Neural cell (in vitro differentiated cells): ENCODE measurements at regions not wholly inside any gene's neighbourhood (a gene's known extent, or its start where the extent isn't known, plus 50 kb on each side); places are given as distances from the start of the nearest gene placed in this dataset.

Experiments
- H2AFZ ChIP-seq: fragments of 200-600, 300-800 bp; sonication (generic), shearing (Covaris generic); 2 replicates; pipeline ENCODE4 v1.6.0; 2014; ENCODE audit warnings: low read depth, mild to moderate bottlenecking, antibody characterized with exemption, low read length, moderate library complexity
- H3F3A ChIP-seq: fragments of 200-600 bp; shearing (Covaris generic); 2 replicates; pipeline ENCODE4 v1.6.1; 2016; ENCODE audit warnings: mild to moderate bottlenecking, moderate library complexity, mixed read lengths, antibody characterized with exemption, low read length; ENCODE audit not compliant: insufficient read depth, poor library complexity, severe bottlenecking
- H3K27ac ChIP-seq: fragments of 200-600, 300-800 bp; sonication (generic), shearing (Covaris generic); 2 replicates; pipeline ENCODE4 v1.5.1; 2014; ENCODE audit warnings: mild to moderate bottlenecking, low read length, moderate library complexity
- H3K27me3 ChIP-seq: fragments of 300-800, 200-600 bp; sonication (generic), shearing (Covaris generic); 2 replicates; pipeline ENCODE4 v1.6.0; 2014; ENCODE audit warnings: mild to moderate bottlenecking, low read depth, low read length, moderate library complexity; ENCODE audit not compliant: insufficient read depth
- H3K36me3 ChIP-seq: fragments of 300-800, 200-600 bp; sonication (generic), shearing (Covaris generic); 2 replicates; pipeline ENCODE4 v1.5.1; 2014; ENCODE audit warnings: mild to moderate bottlenecking, antibody characterized with exemption, low read length, moderate library complexity; ENCODE audit not compliant: insufficient read depth
- H3K4me2 ChIP-seq: fragments of 300-800, 200-600 bp; sonication (generic), shearing (Covaris generic); 2 replicates; pipeline ENCODE4 v1.6.0; 2014; ENCODE audit warnings: mild to moderate bottlenecking, low read length
- H3K4me3 ChIP-seq: fragments of 300-800, 200-600 bp; sonication (generic), shearing (Covaris generic); 2 replicates; pipeline ENCODE4 v1.5.1; 2014; ENCODE audit warnings: mild to moderate bottlenecking, low read length, moderate library complexity
- H3K79me2 ChIP-seq: fragments of 200-600 bp; shearing (Covaris generic); replicated peaks from 2 replicates; pipeline ENCODE4 v1.6.0; 2014; ENCODE audit warnings: mild to moderate bottlenecking, low read length, moderate library complexity; ENCODE audit not compliant: insufficient read depth
- H3K9ac ChIP-seq: fragments of 300-800, 200-600 bp; sonication (generic), shearing (Covaris generic); 2 replicates; pipeline ENCODE4 v1.6.1; 2016; ENCODE audit warnings: mild to moderate bottlenecking, low read length, mixed read lengths
- H3K9me2 ChIP-seq: fragments of 200-600 bp; shearing (Covaris generic); 2 replicates; pipeline ENCODE4 v1.6.1; 2016; ENCODE audit warnings: mild to moderate bottlenecking, low read length, mixed read lengths; ENCODE audit not compliant: insufficient read depth
- H3K9me3 ChIP-seq: fragments of 200-600, 300-800 bp; sonication (generic), shearing (Covaris generic); 2 replicates; pipeline ENCODE4 v1.6.1; 2016; ENCODE audit warnings: mild to moderate bottlenecking, mixed run types, low read length, moderate library complexity, mixed read lengths
- H4K20me1 ChIP-seq: fragments of 200-600 bp; shearing (Covaris generic); 2 replicates; pipeline ENCODE4 v1.6.1; 2016; ENCODE audit warnings: mild to moderate bottlenecking, mixed run types; ENCODE audit not compliant: insufficient read depth
- CTCF ChIP-seq: fragments of 450-650 bp; IDR thresholded peaks from 2 replicates; pipeline ENCODE4 v1.5.1; 2014; ENCODE audit warnings: antibody characterized with exemption, mild to moderate bottlenecking, moderate library complexity; ENCODE audit not compliant: poor library complexity, severe bottlenecking
- EP300 ChIP-seq: fragments of 450-650 bp; conservative IDR thresholded peaks from 2 replicates; pipeline ENCODE4 v1.6.1; 2014; ENCODE audit warnings: antibody characterized with exemption, mild to moderate bottlenecking, moderate library complexity; ENCODE audit not compliant: poor library complexity, severe bottlenecking
- EZH2 ChIP-seq: fragments of 200-600, 300-800 bp; shearing (Covaris generic), sonication (generic); IDR thresholded peaks from 2 replicates; pipeline ENCODE4 v1.6.1; 2014; ENCODE audit warnings: antibody characterized with exemption, low read length, borderline replicate concordance, mild to moderate bottlenecking; ENCODE audit not compliant: insufficient read depth, poor library complexity, severe bottlenecking
- MXI1 ChIP-seq: fragments of 450-650 bp; conservative IDR thresholded peaks from 2 replicates; pipeline ENCODE4 v1.6.1; 2014; ENCODE audit warnings: antibody characterized with exemption, mild to moderate bottlenecking; ENCODE audit not compliant: poor library complexity, severe bottlenecking
- POLR2AphosphoS5 ChIP-seq: IDR thresholded peaks from 2 replicates; pipeline ENCODE4 v1.6.1; 2012
- RAD21 ChIP-seq: fragments of 450-650 bp; conservative IDR thresholded peaks from 2 replicates; pipeline ENCODE4 v1.6.1; 2014; ENCODE audit warnings: antibody characterized with exemption, mild to moderate bottlenecking, moderate library complexity
- REST ChIP-seq: IDR thresholded peaks from 2 replicates; pipeline ENCODE4 v1.6.1; 2012; ENCODE audit warnings: borderline replicate concordance
- SMC3 ChIP-seq: fragments of 450-650 bp; conservative IDR thresholded peaks from 2 replicates; pipeline ENCODE4 v1.6.1; 2014; ENCODE audit warnings: antibody characterized with exemption, mild to moderate bottlenecking, moderate library complexity; ENCODE audit not compliant: poor library complexity
- TAF1 ChIP-seq: IDR thresholded peaks from 2 replicates; pipeline ENCODE4 v1.6.1; 2012; ENCODE audit warnings: low read depth

- TF ChIP-seq CTCF: no peak
- Histone ChIP-seq H3F3A (no peaks in the 10 kb centered on the region), H3K36me3 (no peaks in the 10 kb centered on the region), H3K4me2 (no peak overlapping the region), H3K9me2 (no peaks in the 10 kb centered on the region), H3K9ac (no peak overlapping the region), H3K4me3 (no peak overlapping the region), H3K27me3 (no peaks in the 10 kb centered on the region), H3K27ac (no peak overlapping the region), H4K20me1 (no peaks in the 10 kb centered on the region), H3K79me2 (no peaks in the 10 kb centered on the region), H3K9me3 (no peaks in the 10 kb centered on the region), H2AFZ (no peak overlapping the region)
These were observed 350.5 kb downstream of the KCNRG start for GRCh38 chr13:50365408-50366391.

GRCh38 chr13:50366488-50367174 lies 351.4 kb downstream of the KCNRG start:
- no peaks in the 10 kb centered on the region for H3K36me3 ChIP-seq
- no peak overlapping the region for H3K27ac ChIP-seq
- H3K9ac ChIP-seq: no peak overlapping the region
- no peak for TF ChIP-seq EP300
- TF ChIP-seq SMC3: no peak
- TF ChIP-seq TAF1: no peak
- TF ChIP-seq MXI1: no peak
- no peak for TF ChIP-seq RAD21
- no peak for TF ChIP-seq POLR2AphosphoS5
- no peak for TF ChIP-seq CTCF
- no peak for TF ChIP-seq EZH2
- no peak for TF ChIP-seq REST
- no peaks in the 10 kb centered on the region for H3K9me2 ChIP-seq
- no peak overlapping the region for H3K4me3 ChIP-seq
- H2AFZ ChIP-seq: no peak overlapping the region
- H4K20me1 ChIP-seq: no peaks in the 10 kb centered on the region
- H3K27me3 ChIP-seq: no peaks in the 10 kb centered on the region
- no peaks in the 10 kb centered on the region for H3K79me2 ChIP-seq
- no peaks in the 10 kb centered on the region for H3K9me3 ChIP-seq
- no peak overlapping the region for H3K4me2 ChIP-seq
- H3F3A ChIP-seq: no peaks in the 10 kb centered on the region
